ENCODE measurements at regions not wholly inside any gene's neighbourhood (a gene's known extent, or its start where the extent isn't known, plus 50 kb on each side); places are given as distances from the start of the nearest gene placed in this dataset.

GRCh38 chr1:227388214-227389168 is 70.2 kb upstream of the CDC42BPA start:
- TF ChIP-seq, protein P1, sequence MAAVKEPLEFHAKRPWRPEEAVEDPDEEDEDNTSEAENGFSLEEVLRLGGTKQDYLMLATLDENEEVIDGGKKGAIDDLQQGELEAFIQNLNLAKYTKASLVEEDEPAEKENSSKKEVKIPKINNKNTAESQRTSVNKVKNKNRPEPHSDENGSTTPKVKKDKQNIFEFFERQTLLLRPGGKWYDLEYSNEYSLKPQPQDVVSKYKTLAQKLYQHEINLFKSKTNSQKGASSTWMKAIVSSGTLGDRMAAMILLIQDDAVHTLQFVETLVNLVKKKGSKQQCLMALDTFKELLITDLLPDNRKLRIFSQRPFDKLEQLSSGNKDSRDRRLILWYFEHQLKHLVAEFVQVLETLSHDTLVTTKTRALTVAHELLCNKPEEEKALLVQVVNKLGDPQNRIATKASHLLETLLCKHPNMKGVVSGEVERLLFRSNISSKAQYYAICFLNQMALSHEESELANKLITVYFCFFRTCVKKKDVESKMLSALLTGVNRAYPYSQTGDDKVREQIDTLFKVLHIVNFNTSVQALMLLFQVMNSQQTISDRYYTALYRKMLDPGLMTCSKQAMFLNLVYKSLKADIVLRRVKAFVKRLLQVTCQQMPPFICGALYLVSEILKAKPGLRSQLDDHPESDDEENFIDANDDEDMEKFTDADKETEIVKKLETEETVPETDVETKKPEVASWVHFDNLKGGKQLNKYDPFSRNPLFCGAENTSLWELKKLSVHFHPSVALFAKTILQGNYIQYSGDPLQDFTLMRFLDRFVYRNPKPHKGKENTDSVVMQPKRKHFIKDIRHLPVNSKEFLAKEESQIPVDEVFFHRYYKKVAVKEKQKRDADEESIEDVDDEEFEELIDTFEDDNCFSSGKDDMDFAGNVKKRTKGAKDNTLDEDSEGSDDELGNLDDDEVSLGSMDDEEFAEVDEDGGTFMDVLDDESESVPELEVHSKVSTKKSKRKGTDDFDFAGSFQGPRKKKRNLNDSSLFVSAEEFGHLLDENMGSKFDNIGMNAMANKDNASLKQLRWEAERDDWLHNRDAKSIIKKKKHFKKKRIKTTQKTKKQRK (IDR thresholded peaks at IDR 0.05; ENCODE audit: low read depth, low read length) = no peak
- TF ChIP-seq, protein P2, sequence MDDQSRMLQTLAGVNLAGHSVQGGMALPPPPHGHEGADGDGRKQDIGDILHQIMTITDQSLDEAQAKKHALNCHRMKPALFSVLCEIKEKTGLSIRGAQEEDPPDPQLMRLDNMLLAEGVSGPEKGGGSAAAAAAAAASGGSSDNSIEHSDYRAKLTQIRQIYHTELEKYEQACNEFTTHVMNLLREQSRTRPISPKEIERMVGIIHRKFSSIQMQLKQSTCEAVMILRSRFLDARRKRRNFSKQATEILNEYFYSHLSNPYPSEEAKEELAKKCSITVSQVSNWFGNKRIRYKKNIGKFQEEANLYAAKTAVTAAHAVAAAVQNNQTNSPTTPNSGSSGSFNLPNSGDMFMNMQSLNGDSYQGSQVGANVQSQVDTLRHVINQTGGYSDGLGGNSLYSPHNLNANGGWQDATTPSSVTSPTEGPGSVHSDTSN (IDR thresholded peaks at IDR 0.05; ENCODE audit: insufficient replicate concordance, low read depth, low read length) = no peak
- TF ChIP-seq SIN3A (IDR thresholded peaks at IDR 0.05; ENCODE audit: low read depth, low read length) (no peak), HCFC1 (IDR thresholded peaks at IDR 0.05; ENCODE audit: low read length) (no peak), MXI1 (IDR thresholded peaks at IDR 0.05; ENCODE audit: low read depth, low read length) (no peak), HDGF (IDR thresholded peaks at IDR 0.05) (no peak), ZZZ3 (IDR thresholded peaks at IDR 0.05; ENCODE audit: control insufficient read depth, insufficient read length, low read depth) (no peak), EP300 (IDR thresholded peaks at IDR 0.05; ENCODE audit: borderline replicate concordance in 1 of 2, control insufficient read depth in 1 of 2, low read depth in 2 of 2, low read length in 2 of 2) (no peak), LARP7 (IDR thresholded peaks at IDR 0.05) (no peak), YY1 (IDR thresholded peaks at IDR 0.05; ENCODE audit: low read depth, low read length) (no peak)
- TF ChIP-seq, protein P3, sequence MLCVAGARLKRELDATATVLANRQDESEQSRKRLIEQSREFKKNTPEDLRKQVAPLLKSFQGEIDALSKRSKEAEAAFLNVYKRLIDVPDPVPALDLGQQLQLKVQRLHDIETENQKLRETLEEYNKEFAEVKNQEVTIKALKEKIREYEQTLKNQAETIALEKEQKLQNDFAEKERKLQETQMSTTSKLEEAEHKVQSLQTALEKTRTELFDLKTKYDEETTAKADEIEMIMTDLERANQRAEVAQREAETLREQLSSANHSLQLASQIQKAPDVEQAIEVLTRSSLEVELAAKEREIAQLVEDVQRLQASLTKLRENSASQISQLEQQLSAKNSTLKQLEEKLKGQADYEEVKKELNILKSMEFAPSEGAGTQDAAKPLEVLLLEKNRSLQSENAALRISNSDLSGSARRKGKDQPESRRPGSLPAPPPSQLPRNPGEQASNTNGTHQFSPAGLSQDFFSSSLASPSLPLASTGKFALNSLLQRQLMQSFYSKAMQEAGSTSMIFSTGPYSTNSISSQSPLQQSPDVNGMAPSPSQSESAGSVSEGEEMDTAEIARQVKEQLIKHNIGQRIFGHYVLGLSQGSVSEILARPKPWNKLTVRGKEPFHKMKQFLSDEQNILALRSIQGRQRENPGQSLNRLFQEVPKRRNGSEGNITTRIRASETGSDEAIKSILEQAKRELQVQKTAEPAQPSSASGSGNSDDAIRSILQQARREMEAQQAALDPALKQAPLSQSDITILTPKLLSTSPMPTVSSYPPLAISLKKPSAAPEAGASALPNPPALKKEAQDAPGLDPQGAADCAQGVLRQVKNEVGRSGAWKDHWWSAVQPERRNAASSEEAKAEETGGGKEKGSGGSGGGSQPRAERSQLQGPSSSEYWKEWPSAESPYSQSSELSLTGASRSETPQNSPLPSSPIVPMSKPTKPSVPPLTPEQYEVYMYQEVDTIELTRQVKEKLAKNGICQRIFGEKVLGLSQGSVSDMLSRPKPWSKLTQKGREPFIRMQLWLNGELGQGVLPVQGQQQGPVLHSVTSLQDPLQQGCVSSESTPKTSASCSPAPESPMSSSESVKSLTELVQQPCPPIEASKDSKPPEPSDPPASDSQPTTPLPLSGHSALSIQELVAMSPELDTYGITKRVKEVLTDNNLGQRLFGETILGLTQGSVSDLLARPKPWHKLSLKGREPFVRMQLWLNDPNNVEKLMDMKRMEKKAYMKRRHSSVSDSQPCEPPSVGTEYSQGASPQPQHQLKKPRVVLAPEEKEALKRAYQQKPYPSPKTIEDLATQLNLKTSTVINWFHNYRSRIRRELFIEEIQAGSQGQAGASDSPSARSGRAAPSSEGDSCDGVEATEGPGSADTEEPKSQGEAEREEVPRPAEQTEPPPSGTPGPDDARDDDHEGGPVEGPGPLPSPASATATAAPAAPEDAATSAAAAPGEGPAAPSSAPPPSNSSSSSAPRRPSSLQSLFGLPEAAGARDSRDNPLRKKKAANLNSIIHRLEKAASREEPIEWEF (IDR thresholded peaks at IDR 0.05; ENCODE audit: insufficient replicate concordance, low read depth, low read length) = no peak
- TF ChIP-seq, protein P4, sequence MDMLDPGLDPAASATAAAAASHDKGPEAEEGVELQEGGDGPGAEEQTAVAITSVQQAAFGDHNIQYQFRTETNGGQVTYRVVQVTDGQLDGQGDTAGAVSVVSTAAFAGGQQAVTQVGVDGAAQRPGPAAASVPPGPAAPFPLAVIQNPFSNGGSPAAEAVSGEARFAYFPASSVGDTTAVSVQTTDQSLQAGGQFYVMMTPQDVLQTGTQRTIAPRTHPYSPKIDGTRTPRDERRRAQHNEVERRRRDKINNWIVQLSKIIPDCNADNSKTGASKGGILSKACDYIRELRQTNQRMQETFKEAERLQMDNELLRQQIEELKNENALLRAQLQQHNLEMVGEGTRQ (IDR thresholded peaks at IDR 0.05; ENCODE audit: borderline replicate concordance, low read depth, low read length) = no peak

All from GM12878 (cell line).